ENCODE measurements at regions not wholly inside any gene's neighbourhood (a gene's known extent, or its start where the extent isn't known, plus 50 kb on each side); places are given as distances from the start of the nearest gene placed in this dataset.

- no peak for DNase-seq
These were observed 553.9 kb downstream of the ZNF804A start for GRCh38 chr2:185152186-185152585.

GRCh38 chr2:185161701-185162100 is 563.4 kb downstream of the ZNF804A start:
- no peak for DNase-seq

GRCh38 chr2:185174353-185174752 is 564.3 kb upstream of the FSIP2 start:
- DNase-seq, result no peak

- DNase-seq, result no peak
These were observed 558.9 kb upstream of the FSIP2 start for GRCh38 chr2:185179743-185180142.

- DNase-seq, result no peak
These were observed 556.7 kb upstream of the FSIP2 start for GRCh38 chr2:185181901-185182300.

- no peak for DNase-seq
These were observed 553.6 kb upstream of the FSIP2 start for GRCh38 chr2:185185044-185185443.

GRCh38 chr2:185187421-185187820 is 551.2 kb upstream of the FSIP2 start:
- no peak for DNase-seq

GRCh38 chr2:185188656-185189055 is 549.9 kb upstream of the FSIP2 start:
- DNase-seq, result no peak

GRCh38 chr2:185201063-185201462 is 537.5 kb upstream of the FSIP2 start:
- DNase-seq, result no peak

GRCh38 chr2:185202381-185202780 is 536.2 kb upstream of the FSIP2 start:
- DNase-seq, result no peak

GRCh38 chr2:185202945-185203528 is 535.6 kb upstream of the FSIP2 start:
- no peak for DNase-seq

GRCh38 chr2:185208261-185208660 is 530.3 kb upstream of the FSIP2 start:
- no peak for DNase-seq

GRCh38 chr2:185215497-185215896 is 523.1 kb upstream of the FSIP2 start:
- DNase-seq, result no peak

- DNase-seq, result no peak
These were observed 518.6 kb upstream of the FSIP2 start for GRCh38 chr2:185219981-185220380.

GRCh38 chr2:185222311-185222710 is 516.3 kb upstream of the FSIP2 start:
- DNase-seq, result no peak

- DNase-seq, result no peak
These were observed 511.2 kb upstream of the FSIP2 start for GRCh38 chr2:185227391-185227790.

GRCh38 chr2:185239491-185239890 is 499.1 kb upstream of the FSIP2 start:
- DNase-seq, result no peak

- no peak for DNase-seq
These were observed 497.8 kb upstream of the FSIP2 start for GRCh38 chr2:185240796-185241195.

GRCh38 chr2:185241556-185241955 is 497.0 kb upstream of the FSIP2 start:
- DNase-seq, result no peak

GRCh38 chr2:185242462-185242861 is 496.1 kb upstream of the FSIP2 start:
- no peak for DNase-seq

- no peak for DNase-seq
These were observed 493.4 kb upstream of the FSIP2 start for GRCh38 chr2:185245216-185245615.

- no peak for DNase-seq
These were observed 492.8 kb upstream of the FSIP2 start for GRCh38 chr2:185245806-185246205.

GRCh38 chr2:185246717-185247116 is 491.9 kb upstream of the FSIP2 start:
- DNase-seq, result no peak

GRCh38 chr2:185255566-185255965 is 483.0 kb upstream of the FSIP2 start:
- DNase-seq, result no peak

GRCh38 chr2:185265747-185266146 is 472.9 kb upstream of the FSIP2 start:
- DNase-seq, result no peak

- no peak for DNase-seq
These were observed 470.0 kb upstream of the FSIP2 start for GRCh38 chr2:185268651-185269050.
